B cell (primary cell): ENCODE measurements at regions not wholly inside any gene's neighbourhood (a gene's known extent, or its start where the extent isn't known, plus 50 kb on each side); places are given as distances from the start of the nearest gene placed in this dataset.

Experiments used
- ATAC-seq: fragments of 200-7000 bp; cut with Tn5 transposase; one replicate; pipeline ENCODE4 v1.10.0; 2021; ENCODE audit warnings: low read depth, mild to moderate bottlenecking, moderate number of reproducible peaks, moderate library complexity
- CTCF ChIA-PET: fragments of 350-600 bp; sonication (Branson Sonifier 250); formaldehyde crosslinking; loops from one replicate; lab custom pipeline; 2021; ENCODE audit warnings: antibody characterized with exemption, inconsistent platforms; lab: Charles Lee
- POLR2A ChIA-PET: fragments of 350-600 bp; sonication (Branson Sonifier 250); formaldehyde crosslinking; loops from one replicate; lab custom pipeline; 2021; ENCODE audit warnings: antibody characterized with exemption; lab: Charles Lee
- DNase-seq: peaks from one replicate; pipeline ENCODE4 v3.0.0; 2013
- H2AFZ ChIP-seq: 2 replicates; pipeline ENCODE4 v1.6.1; 2012; ENCODE audit warnings: mild to moderate bottlenecking, low read depth, low read length; ENCODE audit not compliant: insufficient read depth, poor library complexity, severe bottlenecking
- H3K27ac ChIP-seq, 2 donors: 1 replicate in 1 of 2; 2 replicates in 1 of 2; pipeline ENCODE4 v1.5.1; 2012 to 2013; ENCODE audit warnings: low read length in 2 of 2, mild to moderate bottlenecking in 2 of 2, moderate library complexity in 1 of 2
- H3K27me3 ChIP-seq, 4 experiments: fragments of 200-600 bp in 1 of 4; sonication (generic) in 1 of 4; replicated peaks in 1 of 4; 1 replicate in 2 of 4; 2 replicates in 2 of 4; pipeline versions ENCODE4 v1.6.1 to v1.7.0; 2013 to 2016; ENCODE audit warnings: low read length in 3 of 4, mild to moderate bottlenecking in 2 of 4, mixed read lengths in 1 of 4, moderate library complexity in 1 of 4; ENCODE audit not compliant: insufficient read depth in 4 of 4, control insufficient read depth in 3 of 4; ENCODE audit errors: control extremely low read depth in 1 of 4
- H3K36me3 ChIP-seq, 2 experiments: replicated peaks in 1 of 2; 1 replicate in 1 of 2; 2 replicates in 1 of 2; pipeline versions ENCODE4 v1.6.1 to v1.7.1; 2013; ENCODE audit warnings: low read length in 1 of 2; ENCODE audit not compliant: insufficient read depth in 2 of 2, control insufficient read depth in 1 of 2; ENCODE audit errors: control extremely low read depth in 1 of 2, extremely low read depth in 1 of 2
- H3K4me1 ChIP-seq, 2 donors: fragments of 200-600 bp in 1 of 2; sonication (generic) in 1 of 2; 1 replicate in 1 of 2; 2 replicates in 1 of 2; pipeline versions ENCODE4 v1.5.1 to v1.6.1; 2013 to 2017; ENCODE audit warnings: low read length in 2 of 2; ENCODE audit not compliant: control insufficient read depth in 2 of 2, insufficient read depth in 2 of 2
- H3K4me2 ChIP-seq: replicated peaks from 2 replicates; pipeline ENCODE3; 2012; ENCODE audit warnings: mild to moderate bottlenecking, low read depth, low read length; ENCODE audit not compliant: poor library complexity, severe bottlenecking
- H3K4me3 ChIP-seq, 5 experiments: fragments of 200-600 bp in 1 of 5; sonication (generic) in 1 of 5; 1 replicate in 3 of 5; 2 replicates in 2 of 5; pipeline versions ENCODE4 v1.5.1 to v1.7.0; 2011 to 2016; ENCODE audit warnings: low read length in 4 of 5, mild to moderate bottlenecking in 4 of 5, low read depth in 2 of 5, control low read depth in 1 of 5, moderate library complexity in 1 of 5; ENCODE audit not compliant: insufficient read depth in 1 of 5; ENCODE audit errors: control extremely low read depth in 1 of 5, extremely low read depth in 1 of 5
- H3K79me2 ChIP-seq: fragments of 200-600 bp; sonication (generic); one replicate; pipeline ENCODE4 v1.6.0; 2016; ENCODE audit warnings: low read length; ENCODE audit not compliant: control insufficient read depth, insufficient read depth
- H3K9ac ChIP-seq: fragments of 200-600 bp; sonication (generic); 2 replicates; pipeline ENCODE4 v1.6.1; 2017; ENCODE audit warnings: mild to moderate bottlenecking, low read length, moderate library complexity
- H3K9me3 ChIP-seq, 3 donors: one replicate each; pipeline versions ENCODE4 v1.6.1 to v1.7.1; 2013; ENCODE audit warnings: low read length in 2 of 3; ENCODE audit not compliant: control insufficient read depth in 2 of 3, insufficient read depth in 1 of 3; ENCODE audit errors: control extremely low read depth in 1 of 3
- H4K20me1 ChIP-seq: 2 replicates; pipeline ENCODE4 v1.6.0; 2012; ENCODE audit warnings: mild to moderate bottlenecking, low read length; ENCODE audit not compliant: insufficient read depth, control insufficient read depth, poor library complexity, severe bottlenecking
- H3K27ac Mint-ChIP-seq: one replicate; pipeline ENCODE4 v1.8.0; 2021; ENCODE audit warnings: mixed read lengths
- H3K27me3 Mint-ChIP-seq: one replicate; pipeline ENCODE4 v1.8.0; 2021; ENCODE audit warnings: mixed read lengths
- H3K4me1 Mint-ChIP-seq: one replicate; pipeline ENCODE4 v1.8.0; 2021; ENCODE audit warnings: mixed read lengths
- H3K4me3 Mint-ChIP-seq: one replicate; pipeline ENCODE4 v1.8.0; 2021; ENCODE audit warnings: mixed read lengths
- H3K9me3 Mint-ChIP-seq: one replicate; pipeline ENCODE4 v1.8.0; 2022; ENCODE audit warnings: mixed read lengths; ENCODE audit not compliant: insufficient read depth
- EZH2 ChIP-seq: IDR thresholded peaks from 2 replicates; pipeline ENCODE4 v1.6.1; 2012; ENCODE audit warnings: borderline replicate concordance, low read depth, mild to moderate bottlenecking, moderate library complexity, low read length; ENCODE audit not compliant: insufficient read depth, poor library complexity, severe bottlenecking
- WGBS: methylation state at CpG from one replicate; pipeline ENCODE4 v1.1.5; 2013; ENCODE audit warnings: missing lambda C conversion rate; ENCODE audit not compliant: insufficient coverage; 5-methylcytosine and 5-hydroxymethylcytosine counted together
- intact Hi-C: fragments of 100-400 bp; cut with micrococcal nuclease; formaldehyde crosslinking; loops from one replicate; pipeline ENCODE4 v1.10.0; 2022
- TF ChIP-seq, protein P1 (sequence below): fragments of 200-600 bp; IDR thresholded peaks from one replicate; pipeline ENCODE4 v1.8.0; 2022; ENCODE audit warnings: antibody characterized with exemption, mild to moderate bottlenecking

DNA sequence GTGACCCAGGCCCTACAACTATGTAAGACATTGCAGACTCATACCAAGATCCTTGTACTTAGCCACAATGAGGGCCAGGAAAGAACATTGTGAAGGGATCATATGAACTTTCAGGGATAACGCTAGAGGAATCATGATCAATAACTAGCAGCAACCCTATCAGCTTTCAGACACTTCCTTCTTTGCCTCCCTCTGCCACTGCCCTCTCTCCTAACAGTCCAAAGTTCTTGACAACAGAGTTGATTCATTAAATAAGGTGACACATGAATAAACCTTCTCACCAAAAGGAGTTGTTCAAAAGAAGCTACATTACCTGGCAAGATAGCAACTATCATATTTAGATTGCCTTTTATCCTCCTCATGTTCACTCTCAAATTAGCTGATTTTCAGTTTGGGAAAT is 272.2 kb upstream of the DACH1 start:
- no peak overlapping the region for H3K4me3 Mint-ChIP-seq
- no peaks in the 10 kb centered on the region for H3K36me3 ChIP-seq
- WGBS = no CpG with 5 or more reads among the region's 1 CpG
- ChIA-PET CTCF (no interaction called here), POLR2A (no interaction called here)
- no peaks in the 10 kb centered on the region for H4K20me1 ChIP-seq
- H3K9ac ChIP-seq = no peak overlapping the region
- intact Hi-C loops = no loop called here
- H3K4me2 ChIP-seq = no peak overlapping the region
- H3K79me2 ChIP-seq = no peaks in the 10 kb centered on the region
- TF ChIP-seq EZH2 = no peak
- TF ChIP-seq, protein P1, sequence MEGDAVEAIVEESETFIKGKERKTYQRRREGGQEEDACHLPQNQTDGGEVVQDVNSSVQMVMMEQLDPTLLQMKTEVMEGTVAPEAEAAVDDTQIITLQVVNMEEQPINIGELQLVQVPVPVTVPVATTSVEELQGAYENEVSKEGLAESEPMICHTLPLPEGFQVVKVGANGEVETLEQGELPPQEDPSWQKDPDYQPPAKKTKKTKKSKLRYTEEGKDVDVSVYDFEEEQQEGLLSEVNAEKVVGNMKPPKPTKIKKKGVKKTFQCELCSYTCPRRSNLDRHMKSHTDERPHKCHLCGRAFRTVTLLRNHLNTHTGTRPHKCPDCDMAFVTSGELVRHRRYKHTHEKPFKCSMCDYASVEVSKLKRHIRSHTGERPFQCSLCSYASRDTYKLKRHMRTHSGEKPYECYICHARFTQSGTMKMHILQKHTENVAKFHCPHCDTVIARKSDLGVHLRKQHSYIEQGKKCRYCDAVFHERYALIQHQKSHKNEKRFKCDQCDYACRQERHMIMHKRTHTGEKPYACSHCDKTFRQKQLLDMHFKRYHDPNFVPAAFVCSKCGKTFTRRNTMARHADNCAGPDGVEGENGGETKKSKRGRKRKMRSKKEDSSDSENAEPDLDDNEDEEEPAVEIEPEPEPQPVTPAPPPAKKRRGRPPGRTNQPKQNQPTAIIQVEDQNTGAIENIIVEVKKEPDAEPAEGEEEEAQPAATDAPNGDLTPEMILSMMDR = no peak
- no peak overlapping the region for H3K27ac ChIP-seq
- no peak for ATAC-seq
- no peaks in the 10 kb centered on the region for H3K9me3 Mint-ChIP-seq
- H3K27me3 ChIP-seq = no peaks in the 10 kb centered on the region
- H2AFZ ChIP-seq = no peak overlapping the region
- no peak overlapping the region for H3K4me3 ChIP-seq
- H3K4me1 ChIP-seq = no peaks in the 10 kb centered on the region
- H3K9me3 ChIP-seq = no peaks in the 10 kb centered on the region
- H3K4me1 Mint-ChIP-seq = no peaks in the 10 kb centered on the region
- no peak overlapping the region for H3K27ac Mint-ChIP-seq
- no peaks in the 10 kb centered on the region for H3K27me3 Mint-ChIP-seq
- no peak for DNase-seq

DNA sequence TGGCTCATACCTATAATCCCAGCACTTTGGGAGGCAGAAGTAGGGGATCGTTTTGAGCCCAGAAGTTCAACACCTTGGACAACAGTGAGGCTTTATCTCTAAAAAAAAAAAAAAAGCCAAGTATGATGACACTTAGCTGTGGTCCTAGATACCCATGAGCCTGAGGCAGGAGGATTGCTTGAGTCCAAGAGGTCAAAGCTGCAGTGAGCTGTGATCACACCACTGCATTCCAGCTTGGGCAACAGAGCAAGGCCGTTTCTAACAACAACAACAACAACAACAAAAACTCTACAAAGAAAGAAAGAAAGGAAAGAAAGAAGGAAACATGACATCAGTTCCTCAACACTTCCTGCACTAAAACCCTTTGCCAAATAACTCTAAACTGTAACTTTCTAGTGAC is 265.1 kb upstream of the DACH1 start:
- H3K4me1 Mint-ChIP-seq = no peaks in the 10 kb centered on the region
- no peaks in the 10 kb centered on the region for H3K27me3 Mint-ChIP-seq
- ATAC-seq = no peak

More for the DNA sequence above, 265.1 kb upstream of the DACH1 start:
- Histone ChIP-seq H3K36me3 (no peaks in the 10 kb centered on the region), H3K79me2 (no peaks in the 10 kb centered on the region), H3K9me3 (no peaks in the 10 kb centered on the region), H4K20me1 (no peaks in the 10 kb centered on the region), H2AFZ (no peak overlapping the region), H3K27ac (no peak overlapping the region), H3K4me2 (no peak overlapping the region), H3K4me1 (no peaks in the 10 kb centered on the region), H3K4me3 (no peak overlapping the region), H3K9ac (no peak overlapping the region), H3K27me3 (no peaks in the 10 kb centered on the region)
- TF ChIP-seq, protein P1 = no peak
- no peak for TF ChIP-seq EZH2
- ChIA-PET POLR2A (no interaction called here), CTCF (interaction anchor here (1.0 kb wide), 1 partner anchor 30 kb away, joined by 3 read pairs; no protein-coding TSS in a partner anchor)
- Mint-ChIP-seq H3K4me3 (no peak overlapping the region), H3K9me3 (no peaks in the 10 kb centered on the region), H3K27ac (no peak overlapping the region)
- WGBS = no CpG with 5 or more reads among the region's 2 CpGs
- DNase-seq = no peak
- intact Hi-C loops = no loop called here
